ENCODE measurements at regions not wholly inside any gene's neighbourhood (a gene's known extent, or its start where the extent isn't known, plus 50 kb on each side); places are given as distances from the start of the nearest gene placed in this dataset.
A peak's percentile ranks its signal among the peaks of the same experiment; 100 is the strongest.

GRCh38 chr2:103667335-103667884 is 905.6 kb downstream of the TMEM182 start:
- in situ Hi-C loops (cut with HindIII; ENCODE audit: low sequenced_read_pairs): no loop called here
- H3K4me3 ChIP-seq (ENCODE audit: low read depth, low read length): no peak overlapping the region
- no peak for TF ChIP-seq CTCF (IDR thresholded peaks at IDR 0.05; ENCODE audit: low read depth, low read length)
- DNase-seq (ENCODE audit: low read depth, low spot score): peak; percentile 22

DNA sequence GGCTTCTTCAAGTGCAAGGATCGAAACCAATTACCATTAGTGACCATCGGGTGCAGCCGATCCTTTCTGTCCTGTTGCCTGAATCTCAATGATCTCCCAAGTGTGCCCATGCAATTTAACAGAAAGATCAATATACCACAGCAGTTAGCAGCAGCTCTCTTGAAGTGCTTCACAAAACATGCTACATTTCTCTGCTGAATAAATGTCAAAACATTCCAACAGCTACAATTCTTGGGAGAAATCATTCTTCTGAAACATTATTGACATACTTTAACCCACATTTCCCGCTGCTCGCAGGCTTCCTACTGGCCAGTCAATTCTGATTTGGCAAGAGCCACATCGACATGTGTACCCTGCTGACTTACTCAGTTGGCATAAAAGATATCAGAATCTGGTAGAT is 907.7 kb downstream of the TMEM182 start:
- no peak for DNase-seq (ENCODE audit: low read depth, low spot score)
- TF ChIP-seq CTCF (IDR thresholded peaks at IDR 0.05; ENCODE audit: low read depth, low read length): no peak
- in situ Hi-C loops (cut with HindIII; ENCODE audit: low sequenced_read_pairs): no loop called here
- no peak overlapping the region for H3K4me3 ChIP-seq (ENCODE audit: low read depth, low read length)

Measured in astrocyte of the spinal cord (primary cell).